ENCODE measurements at regions not wholly inside any gene's neighbourhood (a gene's known extent, or its start where the extent isn't known, plus 50 kb on each side); places are given as distances from the start of the nearest gene placed in this dataset.

DNA sequence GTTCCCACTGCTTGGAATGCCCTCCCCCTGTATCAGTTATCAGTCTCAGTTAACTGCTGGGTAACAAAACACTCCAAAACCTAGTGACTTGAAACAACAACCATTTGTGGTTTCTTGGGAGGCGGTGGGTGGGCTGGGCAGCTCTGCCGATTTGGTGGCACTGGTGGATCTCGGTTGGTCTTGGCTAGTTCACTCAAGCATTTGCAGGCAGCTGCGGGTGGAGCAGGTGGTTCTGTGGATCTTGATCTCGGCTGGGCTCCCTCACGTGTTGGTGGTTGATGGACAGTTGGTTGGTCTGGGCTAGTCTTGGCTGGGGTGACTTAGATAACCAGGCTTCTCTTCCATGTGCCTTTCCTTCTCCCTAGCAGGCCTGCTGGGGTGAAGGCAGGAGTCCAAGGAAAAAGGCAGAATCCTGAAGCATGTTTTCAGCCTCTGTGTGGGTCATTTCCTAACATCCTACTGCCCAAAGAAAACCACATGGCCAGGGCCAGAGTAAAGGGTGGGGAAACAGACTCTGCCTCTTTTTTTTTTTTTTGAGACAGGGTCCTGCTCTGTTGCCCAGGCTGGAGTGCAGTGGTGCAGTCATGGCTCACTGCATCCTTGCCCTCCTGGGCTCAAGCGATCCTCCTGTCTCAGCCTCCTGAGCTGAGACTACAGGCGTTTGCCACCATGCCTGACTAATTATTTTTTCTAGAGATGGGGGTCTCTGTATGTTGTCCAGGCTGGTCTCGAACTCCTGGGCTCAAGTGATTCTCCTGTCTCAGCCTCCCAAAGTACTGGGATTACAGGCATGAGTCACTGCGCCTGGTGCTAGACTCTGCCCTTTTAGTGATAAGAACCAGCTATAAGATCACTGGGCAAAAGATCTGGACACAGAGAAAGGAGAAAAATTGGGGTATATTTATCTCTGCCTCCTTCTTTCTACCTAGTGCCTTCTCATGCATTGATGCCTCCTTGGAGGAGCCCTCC lies 183.7 kb downstream of the RGS3 start:
- DNase-seq = no peak
- Mint-ChIP-seq H3K4me1 (peaks cover 7% of the 10 kb centered on the region), H3K27me3 (peaks cover 19% of the 10 kb centered on the region), H3K27ac (no peak overlapping the region), H3K9me3 (no peaks in the 10 kb centered on the region), H3K36me3 (ENCODE audit: low read depth) (no peaks in the 10 kb centered on the region), H3K4me3 (no peak overlapping the region)
- intact Hi-C loops (cut with micrococcal nuclease) = no loop called here

DNA sequence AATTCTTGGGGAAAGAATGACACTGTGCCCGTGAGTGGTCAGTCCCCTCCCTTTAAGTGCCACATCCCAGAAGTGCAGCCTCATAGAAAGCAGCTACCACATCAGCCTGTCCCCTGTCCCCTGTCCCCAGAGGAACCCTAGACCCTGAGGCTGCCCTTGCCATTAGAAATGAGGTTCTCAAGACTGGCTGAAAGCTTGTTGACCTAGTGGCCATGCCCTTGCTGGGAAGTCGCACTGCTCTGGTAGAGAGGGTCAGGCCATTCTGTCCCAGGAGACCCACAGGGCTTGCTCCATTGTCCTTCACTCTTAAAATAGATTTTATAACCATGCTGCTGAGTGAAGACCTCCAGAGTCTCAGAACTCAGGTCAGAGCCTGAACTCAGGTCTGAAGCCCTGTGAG lies 184.5 kb downstream of the RGS3 start:
- H3K4me1 Mint-ChIP-seq = peaks cover 7% of the 10 kb centered on the region
- intact Hi-C loops (cut with micrococcal nuclease) = no loop called here
- H3K36me3 Mint-ChIP-seq (ENCODE audit: low read depth) = no peaks in the 10 kb centered on the region
- no peaks in the 10 kb centered on the region for H3K9me3 Mint-ChIP-seq
- no peak for DNase-seq
- no peak overlapping the region for H3K27ac Mint-ChIP-seq
- H3K27me3 Mint-ChIP-seq = peaks cover 13% of the 10 kb centered on the region
- H3K4me3 Mint-ChIP-seq = no peak overlapping the region

DNA sequence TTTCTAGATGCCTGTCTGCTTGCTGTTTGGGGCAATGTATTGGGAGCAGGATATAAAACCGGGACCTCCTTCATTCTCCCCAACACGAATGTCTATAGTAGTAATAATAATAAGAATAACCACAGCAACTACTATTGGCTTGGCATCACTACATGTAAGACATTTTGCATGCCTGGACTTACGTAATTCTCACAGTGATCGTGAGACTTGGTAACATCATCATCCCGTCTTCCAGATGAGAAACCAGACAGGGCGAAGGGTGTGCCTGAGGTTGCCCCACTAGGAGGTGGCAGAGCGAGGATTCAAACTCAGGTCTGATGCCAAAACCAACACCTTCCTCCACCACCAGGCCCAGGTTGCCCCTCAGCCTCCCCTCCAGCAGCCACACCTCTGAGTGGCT lies 185.1 kb downstream of the RGS3 start:
- H3K36me3 Mint-ChIP-seq (ENCODE audit: low read depth) = no peaks in the 10 kb centered on the region
- peaks cover 7% of the 10 kb centered on the region for H3K4me1 Mint-ChIP-seq

GRCh38 chr9:113649054-113649453 lies 185.5 kb downstream of the RGS3 start:
- Mint-ChIP-seq H3K27me3 (peaks cover 7% of the 10 kb centered on the region), H3K27ac (no peak overlapping the region), H3K36me3 (ENCODE audit: low read depth) (no peaks in the 10 kb centered on the region), H3K9me3 (no peaks in the 10 kb centered on the region), H3K4me3 (no peak overlapping the region), H3K4me1 (peaks cover 7% of the 10 kb centered on the region)
- intact Hi-C loops (cut with micrococcal nuclease) = no loop called here
- no peak for DNase-seq

More for the DNA sequence above, 185.1 kb downstream of the RGS3 start:
- H3K27me3 Mint-ChIP-seq = peaks cover 10% of the 10 kb centered on the region
- no peak for DNase-seq
- H3K9me3 Mint-ChIP-seq = no peaks in the 10 kb centered on the region
- peak overlapping the region; percentile 41 for H3K27ac Mint-ChIP-seq
- intact Hi-C loops (cut with micrococcal nuclease) = no loop called here
- no peak overlapping the region for H3K4me3 Mint-ChIP-seq

DNA sequence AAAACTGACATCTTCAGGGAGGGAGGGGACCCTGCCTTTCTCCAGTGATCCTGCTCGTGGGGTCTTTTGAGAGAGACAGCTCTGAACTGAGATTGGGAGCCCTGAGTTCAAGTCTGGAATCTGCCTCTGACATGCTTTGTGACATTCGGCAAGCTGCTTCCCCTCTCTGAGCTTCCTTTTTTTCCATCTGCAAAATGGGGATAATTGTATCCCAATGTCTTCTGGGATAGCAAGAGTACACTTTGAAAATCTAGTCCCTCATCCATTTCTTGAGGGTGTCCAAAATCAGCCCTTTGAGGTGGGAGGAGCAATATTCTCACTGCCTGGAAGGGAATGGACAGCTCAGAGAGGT lies 186.3 kb downstream of the RGS3 start:
- no peak for DNase-seq
- Mint-ChIP-seq H3K36me3 (ENCODE audit: low read depth) (no peaks in the 10 kb centered on the region), H3K4me3 (no peak overlapping the region), H3K9me3 (no peaks in the 10 kb centered on the region), H3K4me1 (peaks cover 7% of the 10 kb centered on the region), H3K27ac (no peak overlapping the region), H3K27me3 (peaks cover 4% of the 10 kb centered on the region)
- intact Hi-C loops (cut with micrococcal nuclease) = no loop called here

DNA sequence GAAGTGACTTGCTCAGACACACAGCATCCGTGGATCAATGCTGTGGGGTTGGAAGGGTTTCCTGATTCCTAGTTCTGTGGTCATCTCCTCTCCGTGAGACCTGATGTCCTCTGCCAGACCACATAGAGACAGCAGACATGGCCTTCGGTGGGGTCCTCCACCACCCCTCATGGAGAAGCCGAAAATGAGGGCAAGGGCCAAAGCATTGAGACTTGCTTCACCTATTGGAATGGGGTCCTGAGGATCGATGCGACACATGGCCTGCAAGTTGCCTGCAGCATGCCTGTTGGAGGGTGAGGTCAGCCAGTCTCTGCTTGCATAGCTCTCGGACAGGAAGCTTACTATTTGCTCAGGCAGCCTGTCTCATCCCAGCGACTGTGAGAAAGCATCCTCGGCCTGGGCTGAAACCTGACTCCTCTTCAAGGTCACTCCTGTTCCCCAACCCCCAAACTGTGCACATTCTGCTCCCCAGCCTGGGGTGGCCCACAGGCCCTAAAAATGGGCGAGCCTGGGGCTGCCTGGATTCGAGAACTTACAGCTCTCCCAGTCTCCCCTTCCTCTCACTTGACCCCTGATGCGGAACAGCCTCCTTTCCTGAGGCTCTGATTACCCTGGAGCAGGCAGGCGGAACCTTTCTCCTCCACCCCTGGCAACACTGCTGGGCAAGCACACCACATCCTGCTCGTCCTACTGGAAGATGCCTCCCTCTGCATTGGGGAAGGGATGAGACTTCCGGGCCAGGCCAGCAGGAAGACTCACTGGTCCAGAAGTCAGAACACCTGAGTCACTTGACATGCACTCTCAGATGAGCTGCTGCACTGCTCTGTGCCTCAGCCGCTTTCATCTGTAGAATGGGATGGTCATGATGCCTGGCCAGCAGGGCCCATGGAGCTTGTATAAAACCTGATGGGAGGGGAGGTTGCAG lies 186.9 kb downstream of the RGS3 start:
- intact Hi-C loops (cut with micrococcal nuclease) = no loop called here
- DNase-seq = no peak
- no peaks in the 10 kb centered on the region for H3K36me3 Mint-ChIP-seq (ENCODE audit: low read depth)
- H3K27me3 Mint-ChIP-seq = peaks cover 4% of the 10 kb centered on the region
- H3K9me3 Mint-ChIP-seq = no peaks in the 10 kb centered on the region
- peak overlapping the region; percentile 61 for H3K27ac Mint-ChIP-seq
- H3K4me3 Mint-ChIP-seq = no peak overlapping the region
- peaks cover 12% of the 10 kb centered on the region for H3K4me1 Mint-ChIP-seq

GRCh38 chr9:113651896-113652295 lies 188.4 kb downstream of the RGS3 start:
- Mint-ChIP-seq H3K9me3 (no peaks in the 10 kb centered on the region), H3K4me1 (peaks cover 14% of the 10 kb centered on the region), H3K4me3 (no peak overlapping the region), H3K27me3 (no peaks in the 10 kb centered on the region), H3K27ac (peak overlapping the region; percentile 71), H3K36me3 (ENCODE audit: low read depth) (no peaks in the 10 kb centered on the region)
- no peak for DNase-seq
- intact Hi-C loops (cut with micrococcal nuclease) = no loop called here

DNA sequence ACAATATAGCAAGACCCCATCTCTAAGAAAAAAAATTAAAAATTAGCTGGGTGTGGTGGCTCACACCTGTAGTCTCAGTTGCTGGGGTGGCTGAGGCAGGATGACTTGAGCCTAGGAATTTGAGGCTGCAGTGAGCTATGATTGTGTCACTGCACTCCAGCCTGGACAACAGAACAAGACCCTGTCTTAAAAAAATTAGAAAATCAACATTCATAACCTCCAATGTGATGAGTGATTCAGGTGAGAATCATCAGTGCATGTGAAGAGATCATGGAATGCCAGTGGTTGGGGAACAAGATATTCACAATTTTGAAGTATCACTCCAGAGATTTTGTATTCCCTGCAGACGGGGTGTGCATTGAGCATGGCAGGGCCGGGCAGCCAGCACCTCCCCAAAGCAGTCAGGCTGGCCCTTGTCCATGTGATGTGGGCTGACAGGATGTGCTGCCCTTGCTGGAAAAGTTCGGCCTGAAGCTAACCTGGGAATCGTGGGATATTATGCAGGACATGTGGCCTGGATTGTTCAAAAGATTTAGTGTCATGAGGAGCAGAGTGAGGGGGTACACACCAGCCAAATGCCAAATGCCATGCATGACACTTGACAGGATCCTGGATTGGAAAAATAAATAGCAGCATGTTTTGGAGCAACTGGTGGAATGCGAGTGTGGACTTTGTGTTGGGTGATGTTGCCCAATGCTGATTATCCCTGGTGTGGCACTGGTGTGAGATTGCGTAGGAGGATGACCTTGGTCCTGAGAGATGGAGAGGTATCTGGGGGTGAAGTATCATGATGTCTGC lies 189.0 kb downstream of the RGS3 start:
- intact Hi-C loops (cut with micrococcal nuclease) = no loop called here
- DNase-seq = no peak
- Mint-ChIP-seq H3K9me3 (no peaks in the 10 kb centered on the region), H3K4me3 (no peak overlapping the region), H3K36me3 (ENCODE audit: low read depth) (no peaks in the 10 kb centered on the region), H3K27me3 (no peaks in the 10 kb centered on the region), H3K4me1 (peaks cover 14% of the 10 kb centered on the region), H3K27ac (peak overlapping the region; percentile 55)

- Mint-ChIP-seq H3K9me3 (no peaks in the 10 kb centered on the region), H3K27ac (no peak overlapping the region), H3K36me3 (ENCODE audit: low read depth) (no peaks in the 10 kb centered on the region), H3K4me3 (no peak overlapping the region), H3K4me1 (peaks cover 16% of the 10 kb centered on the region), H3K27me3 (no peaks in the 10 kb centered on the region)
- intact Hi-C loops (cut with micrococcal nuclease) = loop anchor here (2.0 kb wide), 1 partner anchor 31 kb away; no protein-coding TSS in a partner anchor
- DNase-seq = no peak
Observed at GRCh38 chr9:113653746-113654604, 190.4 kb downstream of the RGS3 start.

GRCh38 chr9:113654605-113655428 lies 191.3 kb downstream of the RGS3 start:
- intact Hi-C loops (cut with micrococcal nuclease) = loop anchor here (1.0 to 5.0 kb wide), 3 partner anchors 32 to 138 kb away; no protein-coding TSS in a partner anchor
- Mint-ChIP-seq H3K4me1 (peaks cover 16% of the 10 kb centered on the region), H3K9me3 (no peaks in the 10 kb centered on the region), H3K4me3 (no peak overlapping the region), H3K27me3 (peaks cover 8% of the 10 kb centered on the region), H3K36me3 (ENCODE audit: low read depth) (no peaks in the 10 kb centered on the region), H3K27ac (no peak overlapping the region)
- DNase-seq = no peak

- Mint-ChIP-seq H3K36me3 (ENCODE audit: low read depth) (no peaks in the 10 kb centered on the region), H3K4me1 (peaks cover 9% of the 10 kb centered on the region), H3K27ac (no peak overlapping the region), H3K27me3 (peaks cover 20% of the 10 kb centered on the region), H3K4me3 (no peak overlapping the region), H3K9me3 (no peaks in the 10 kb centered on the region)
- intact Hi-C loops (cut with micrococcal nuclease) = loop anchor here (5.0 kb wide), 1 partner anchor 140 kb away; no protein-coding TSS in a partner anchor
- no peak for DNase-seq
Observed at GRCh38 chr9:113656771-113657670, 193.5 kb downstream of the RGS3 start.

Data from activated CD4-positive, alpha-beta T cell treated with anti-CD3 and anti-CD28 coated beads, Interleukin-2, amount 10 ng/mL, durations not matched to agents 24 days and 14 days (primary cell).